HepG2 (cell line): ENCODE measurements at regions not wholly inside any gene's neighbourhood (a gene's known extent, or its start where the extent isn't known, plus 50 kb on each side); places are given as distances from the start of the nearest gene placed in this dataset.

Source experiments
- ATAC-seq: fragments of 200-7000 bp; cut with Tn5 transposase; 3 replicates; pipeline ENCODE4 v1.9.1; 2020; ENCODE audit warnings: mild to moderate bottlenecking, moderate library complexity
- BruUV-seq: library from RNA; stranded (reverse); fragments of 400-500 nt; replicated peaks from 2 replicates; lab custom pipeline; 2021; lab: Mats Ljungman, UMichigan
- CTCF ChIA-PET: fragments of 300-600 bp; formaldehyde crosslinking; extraction: SDS; loops from one replicate; lab custom pipeline; 2021; ENCODE audit warnings: low total read pairs, inconsistent platforms, low intra/inter-chr PET ratio; lab: Yijun Ruan, JAX
- POLR2A ChIA-PET: fragments of 350-600 bp; sonication (Branson Sonifier 250); formaldehyde crosslinking; loops from one replicate; lab custom pipeline; 2020; ENCODE audit warnings: antibody characterized with exemption, inconsistent platforms; lab: Yijun Ruan, JAX
- DNase-seq: peaks from one replicate; pipeline ENCODE4 v3.0.0-alpha.2; 2015; ENCODE audit warnings: low spot score
- FAIRE-seq: peaks from 3 replicates; lab custom pipeline; 2011; peaks lifted over from hg19 to GRCh38; lab: Jason Lieb, UNC
- H2AFZ ChIP-seq: one replicate; pipeline ENCODE4 v1.6.1; 2011; ENCODE audit warnings: low read length, inconsistent platforms
- H3K27ac ChIP-seq: fragments of 300-600 bp; 3 replicates; pipeline ENCODE4 v1.8.0; 2011; ENCODE audit warnings: mixed run types, mild to moderate bottlenecking, mixed read lengths, low read length, inconsistent platforms; ENCODE audit not compliant: insufficient read depth; ENCODE audit errors: extremely low read length
- H3K27me3 ChIP-seq, 2 experiments: fragments of 200-600 bp in 1 of 2; 2 replicates in 1 of 2; 3 replicates in 1 of 2; pipeline versions ENCODE4 v1.6.0 to v1.8.0; 2011; ENCODE audit warnings: low read length in 2 of 2, mild to moderate bottlenecking in 2 of 2, moderate library complexity in 2 of 2, inconsistent platforms in 1 of 2; ENCODE audit not compliant: insufficient read depth in 2 of 2, control insufficient read depth in 1 of 2
- H3K36me3 ChIP-seq, 2 experiments: fragments of 200-600 bp in 1 of 2; replicated peaks in 1 of 2; 2 replicates in 1 of 2; 3 replicates in 1 of 2; pipeline versions ENCODE4 v1.5.1 to v1.8.0; 2011; ENCODE audit warnings: low read length in 2 of 2, inconsistent platforms in 1 of 2; ENCODE audit not compliant: insufficient read depth in 2 of 2, control insufficient read depth in 1 of 2
- H3K4me1 ChIP-seq: 2 replicates; pipeline ENCODE4 v1.5.1; 2012; ENCODE audit warnings: low read length, inconsistent platforms; ENCODE audit not compliant: insufficient read depth
- H3K4me2 ChIP-seq: 2 replicates; pipeline ENCODE4 v1.6.0; 2011; ENCODE audit warnings: low read depth, low read length, inconsistent platforms
- H3K4me3 ChIP-seq, 3 experiments: fragments of 200-600 bp in 1 of 3; sonication (generic), shearing (Covaris generic) in 1 of 3; replicated peaks in 1 of 3; 2 replicates each; pipeline ENCODE4 v1.5.1; 2011 to 2016; ENCODE audit warnings: low read length in 3 of 3, inconsistent platforms in 2 of 3, low read depth in 2 of 3, mild to moderate bottlenecking in 2 of 3, control low read depth in 1 of 3, mixed read lengths in 1 of 3; ENCODE audit not compliant: insufficient read depth in 1 of 3
- H3K79me2 ChIP-seq: one replicate; pipeline ENCODE4 v1.6.1; 2011; ENCODE audit warnings: low read length, inconsistent platforms; ENCODE audit not compliant: insufficient read depth
- H3K9ac ChIP-seq: 2 replicates; pipeline ENCODE4 v1.6.0; 2011; ENCODE audit warnings: mild to moderate bottlenecking, low read depth, low read length, inconsistent platforms; ENCODE audit not compliant: insufficient read depth
- H3K9me3 ChIP-seq: 2 replicates; pipeline ENCODE4 v1.5.1; 2012; ENCODE audit warnings: mild to moderate bottlenecking, low read length
- H4K20me1 ChIP-seq: 2 replicates; pipeline ENCODE4 v1.6.0; 2011; ENCODE audit warnings: inconsistent platforms, mild to moderate bottlenecking, low read length, moderate library complexity; ENCODE audit not compliant: insufficient read depth
- BCL6 ChIP-seq: IDR thresholded peaks from 2 replicates; pipeline ENCODE4 v1.6.1; 2016; ENCODE audit warnings: missing genetic modification reagents, missing compliant biosample characterization
- GABPA ChIP-seq, 2 experiments: IDR thresholded peaks; 2 replicates each; pipeline ENCODE4 v1.6.1; 2011 to 2016; ENCODE audit warnings: low read depth in 2 of 2, low read length in 1 of 2, missing biosample characterization in 1 of 2, missing genetic modification characterization in 1 of 2
- GLMP ChIP-seq: sonication (generic); formaldehyde crosslinking; IDR thresholded peaks from 2 replicates; pipeline ENCODE4 v1.9.0; 2021; ENCODE audit warnings: missing genetic modification reagents, mild to moderate bottlenecking, borderline replicate concordance
- HNF1A ChIP-seq, 2 experiments: sonication (generic) in 1 of 2; formaldehyde crosslinking in 1 of 2; IDR thresholded peaks; 2 replicates each; pipeline versions ENCODE4 v1.4.0 to v1.6.1; 2016 to 2020; ENCODE audit warnings: borderline replicate concordance in 1 of 2, low read depth in 1 of 2, mild to moderate bottlenecking in 1 of 2, missing genetic modification reagents in 1 of 2
- HNF4G ChIP-seq, 2 experiments: sonication (generic) in 1 of 2; formaldehyde crosslinking in 1 of 2; IDR thresholded peaks; 2 replicates each; pipeline versions ENCODE4 v1.4.0 to v1.6.1; 2011 to 2020; ENCODE audit warnings: borderline replicate concordance in 2 of 2, low read depth in 2 of 2, mild to moderate bottlenecking in 2 of 2, low read length in 1 of 2, missing genetic modification reagents in 1 of 2, moderate library complexity in 1 of 2
- KMT2B ChIP-seq: IDR thresholded peaks from 2 replicates; pipeline ENCODE4 v1.6.1; 2016; ENCODE audit warnings: missing genetic modification reagents, missing compliant biosample characterization
- PLRG1 ChIP-seq: fragments of 450-650 bp; conservative IDR thresholded peaks from 2 replicates; pipeline ENCODE4 v1.6.1; 2016
- SNAI1 ChIP-seq: sonication (generic); formaldehyde crosslinking; IDR thresholded peaks from 2 replicates; pipeline ENCODE4 v1.5.0; 2020; ENCODE audit warnings: mild to moderate bottlenecking, missing genetic modification reagents, borderline replicate concordance
- TSC22D2 ChIP-seq: sonication (generic); formaldehyde crosslinking; IDR thresholded peaks from 2 replicates; pipeline ENCODE4 v1.5.1; 2020; ENCODE audit warnings: missing genetic modification reagents, mild to moderate bottlenecking, borderline replicate concordance
- ZNF143 ChIP-seq: sonication (generic); formaldehyde crosslinking; IDR thresholded peaks from 2 replicates; pipeline ENCODE4 v1.4.0; 2020; ENCODE audit warnings: missing genetic modification reagents
- ZNF431 ChIP-seq: sonication (generic); formaldehyde crosslinking; IDR thresholded peaks from 2 replicates; pipeline ENCODE4 v1.9.0; 2022; ENCODE audit warnings: missing genetic modification reagents, low read depth, mild to moderate bottlenecking, borderline replicate concordance
- ZNF672 ChIP-seq: sonication (generic); formaldehyde crosslinking; IDR thresholded peaks from 2 replicates; pipeline ENCODE4 v1.8.1; 2022; ENCODE audit warnings: missing genetic modification reagents
- ZNF816 ChIP-seq: sonication (generic); formaldehyde crosslinking; IDR thresholded peaks from 2 replicates; pipeline ENCODE4 v1.8.0; 2022; ENCODE audit warnings: missing genetic modification reagents, mild to moderate bottlenecking, borderline replicate concordance
- ZSCAN25 ChIP-seq: sonication (generic); formaldehyde crosslinking; IDR thresholded peaks from 2 replicates; pipeline ENCODE4 v1.8.0; 2022; ENCODE audit warnings: mild to moderate bottlenecking, missing genetic modification reagents
- ZSCAN30 ChIP-seq: sonication (generic); formaldehyde crosslinking; IDR thresholded peaks from 2 replicates; pipeline ENCODE4 v1.5.0; 2020; ENCODE audit warnings: mild to moderate bottlenecking, missing genetic modification reagents
- WGBS: methylation state at CpG from one replicate; pipeline ENCODE4 v1.1.6; 2017; ENCODE audit warnings: low lambda C conversion rate; 5-methylcytosine and 5-hydroxymethylcytosine counted together
- in situ Hi-C: cut with HindIII; loops from 2 replicates; pipeline ENCODE4 v1.10.0; 2017; ENCODE audit warnings: low pct_unique_long_range_greater_than_20kb; ENCODE audit not compliant: extremely low pct_ligation_motif_present
- intact Hi-C: fragments of 100-400 bp; cut with micrococcal nuclease; formaldehyde crosslinking; loops from one replicate; pipeline ENCODE4 v1.10.0; 2022; ENCODE audit not compliant: unreplicated experiment

- in situ Hi-C loops (no loop called here), intact Hi-C loops (no loop called here)
- Histone ChIP-seq H3K4me2 (no peak overlapping the region), H2AFZ (no peak overlapping the region), H3K27ac (no peak overlapping the region), H3K36me3 (no peaks in the 10 kb centered on the region), H3K79me2 (no peaks in the 10 kb centered on the region), H3K4me1 (no peaks in the 10 kb centered on the region), H3K9me3 (no peaks in the 10 kb centered on the region), H3K27me3 (no peaks in the 10 kb centered on the region; a peak in 1 of 5 replicates), H3K9ac (no peak overlapping the region), H4K20me1 (no peaks in the 10 kb centered on the region), H3K4me3 (no peak overlapping the region)
- no TSS peak for BruUV-seq
- POLR2A ChIA-PET, result no interaction called here
- ATAC-seq, result no peak
- DNase-seq, result no peak
- under 1% methylated on average over 3 of the region's 3 CpGs for WGBS
- FAIRE-seq, result no peak
- CTCF ChIA-PET, result no interaction called here
- TF ChIP-seq HNF1A (IDR thresholded peaks at IDR 0.05; ENCODE audit: low read depth), result no peak
- no peak for TF ChIP-seq HNF1A (CRISPR knock-in tag; IDR thresholded peaks at IDR 0.05; ENCODE audit: borderline replicate concordance)
- TF ChIP-seq ZSCAN25 (CRISPR knock-in tag), result no peak
- no peak for TF ChIP-seq BCL6 (CRISPR knock-in tag)
- TF ChIP-seq KMT2B, result no peak
- no peak for TF ChIP-seq ZNF672 (CRISPR knock-in tag)
- no peak for TF ChIP-seq GABPA (IDR thresholded peaks at IDR 0.05; ENCODE audit: low read depth, low read length)
- TF ChIP-seq GABPA (CRISPR knock-in tag; IDR thresholded peaks at IDR 0.05; ENCODE audit: low read depth), result no peak
- TF ChIP-seq ZNF143 (CRISPR knock-in tag), result no peak
- no peak for TF ChIP-seq ZNF431 (CRISPR knock-in tag)
- no peak for TF ChIP-seq TSC22D2 (CRISPR knock-in tag)
- no peak for TF ChIP-seq GLMP (CRISPR knock-in tag)
- no peak for TF ChIP-seq SNAI1
- TF ChIP-seq HNF4G (IDR thresholded peaks at IDR 0.05; ENCODE audit: borderline replicate concordance, low read depth, low read length), result no peak
- TF ChIP-seq HNF4G (CRISPR knock-in tag; IDR thresholded peaks at IDR 0.05; ENCODE audit: borderline replicate concordance, low read depth), result no peak
- TF ChIP-seq PLRG1, result no peak
- no peak for TF ChIP-seq ZSCAN30 (CRISPR knock-in tag)
- TF ChIP-seq ZNF816 (CRISPR knock-in tag), result no peak
These were observed 446.4 kb upstream of the FKBP1C start for GRCh38 chr6:62764841-62765240.
